Effector memory CD4-positive, alpha-beta T cell (primary cell): ENCODE measurements at regions not wholly inside any gene's neighbourhood (a gene's known extent, or its start where the extent isn't known, plus 50 kb on each side); places are given as distances from the start of the nearest gene placed in this dataset.

ENCODE experiments used
- DNase-seq, 3 donors: peaks; one replicate each; pipeline ENCODE4 v3.0.0-alpha.2; 2020
- H3K27ac ChIP-seq: 2 replicates; pipeline ENCODE4 v1.7.0; 2013; ENCODE audit warnings: mild to moderate bottlenecking, low read length, moderate library complexity; ENCODE audit not compliant: insufficient read depth, poor library complexity, severe bottlenecking
- H3K27me3 ChIP-seq: replicated peaks from 2 replicates; pipeline ENCODE4 v1.7.0; 2013; ENCODE audit warnings: mild to moderate bottlenecking, low read length; ENCODE audit not compliant: insufficient read depth, control insufficient read depth, poor library complexity, severe bottlenecking
- H3K36me3 ChIP-seq: 2 replicates; pipeline ENCODE4 v1.7.0; 2013; ENCODE audit warnings: mild to moderate bottlenecking, low read length, moderate library complexity; ENCODE audit not compliant: control insufficient read depth, insufficient read depth
- H3K4me1 ChIP-seq: 2 replicates; pipeline ENCODE4 v1.7.0; 2013; ENCODE audit warnings: low read length, mild to moderate bottlenecking; ENCODE audit not compliant: control insufficient read depth, insufficient read depth, poor library complexity, severe bottlenecking
- H3K4me3 ChIP-seq: 2 replicates; pipeline ENCODE4 v1.7.0; 2013; ENCODE audit warnings: low read length, low read depth, mild to moderate bottlenecking; ENCODE audit not compliant: insufficient read depth, poor library complexity, severe bottlenecking
- H3K9me3 ChIP-seq: 2 replicates; pipeline ENCODE4 v1.7.0; 2013; ENCODE audit warnings: mild to moderate bottlenecking, low read length, moderate library complexity; ENCODE audit not compliant: control insufficient read depth

- no peaks in the 10 kb centered on the region for H3K9me3 ChIP-seq
- H3K36me3 ChIP-seq: no peaks in the 10 kb centered on the region
- H3K4me3 ChIP-seq: no peak overlapping the region
- H3K4me1 ChIP-seq: no peaks in the 10 kb centered on the region
- H3K27ac ChIP-seq: no peak overlapping the region
- DNase-seq: no peak
- no peaks in the 10 kb centered on the region for H3K27me3 ChIP-seq
Measured at GRCh38 chr3:193882091-193882490, 253.9 kb upstream of the HES1 start.

- no peak for DNase-seq
- Histone ChIP-seq H3K4me3 (no peak overlapping the region), H3K4me1 (no peaks in the 10 kb centered on the region), H3K27me3 (no peaks in the 10 kb centered on the region), H3K27ac (no peak overlapping the region), H3K9me3 (no peaks in the 10 kb centered on the region), H3K36me3 (no peaks in the 10 kb centered on the region)
Measured at GRCh38 chr3:193883551-193883950, 252.4 kb upstream of the HES1 start.

- no peak overlapping the region for H3K27ac ChIP-seq
- DNase-seq: no peak
- H3K4me1 ChIP-seq: no peaks in the 10 kb centered on the region
- H3K9me3 ChIP-seq: no peaks in the 10 kb centered on the region
- H3K36me3 ChIP-seq: no peaks in the 10 kb centered on the region
- no peaks in the 10 kb centered on the region for H3K27me3 ChIP-seq
- no peak overlapping the region for H3K4me3 ChIP-seq
Measured at GRCh38 chr3:193884027-193884426, 251.9 kb upstream of the HES1 start.

- H3K27me3 ChIP-seq: no peaks in the 10 kb centered on the region
Measured at GRCh38 chr3:193884652-193885051, 251.3 kb upstream of the HES1 start.

GRCh38 chr3:193885832-193886231 is 250.1 kb upstream of the HES1 start:
- Histone ChIP-seq H3K27ac (no peak overlapping the region), H3K9me3 (no peaks in the 10 kb centered on the region), H3K36me3 (no peaks in the 10 kb centered on the region), H3K4me3 (no peak overlapping the region), H3K4me1 (no peaks in the 10 kb centered on the region), H3K27me3 (no peaks in the 10 kb centered on the region)
- DNase-seq: no peak

More at GRCh38 chr3:193884652-193885051, 251.3 kb upstream of the HES1 start:
- no peak overlapping the region for H3K4me3 ChIP-seq
- no peak overlapping the region for H3K27ac ChIP-seq
- H3K9me3 ChIP-seq: no peaks in the 10 kb centered on the region
- H3K36me3 ChIP-seq: no peaks in the 10 kb centered on the region
- DNase-seq: no peak
- H3K4me1 ChIP-seq: no peaks in the 10 kb centered on the region

- Histone ChIP-seq H3K27me3 (no peaks in the 10 kb centered on the region), H3K9me3 (no peaks in the 10 kb centered on the region), H3K4me1 (no peaks in the 10 kb centered on the region), H3K4me3 (no peak overlapping the region), H3K27ac (no peak overlapping the region), H3K36me3 (no peaks in the 10 kb centered on the region)
- no peak for DNase-seq
Measured at GRCh38 chr3:193890016-193890897, 245.7 kb upstream of the HES1 start.

- Histone ChIP-seq H3K9me3 (no peaks in the 10 kb centered on the region), H3K36me3 (no peaks in the 10 kb centered on the region), H3K4me3 (no peak overlapping the region), H3K4me1 (no peaks in the 10 kb centered on the region), H3K27me3 (no peaks in the 10 kb centered on the region), H3K27ac (no peak overlapping the region)
- DNase-seq: no peak
Measured at GRCh38 chr3:193894121-193894863, 241.7 kb upstream of the HES1 start.

- Histone ChIP-seq H3K4me1 (no peaks in the 10 kb centered on the region), H3K4me3 (no peak overlapping the region), H3K27me3 (no peaks in the 10 kb centered on the region), H3K36me3 (no peaks in the 10 kb centered on the region), H3K27ac (no peak overlapping the region), H3K9me3 (no peaks in the 10 kb centered on the region)
- DNase-seq: no peak
Measured at GRCh38 chr3:193895409-193895808, 240.5 kb upstream of the HES1 start.

- no peaks in the 10 kb centered on the region for H3K27me3 ChIP-seq
- DNase-seq: no peak
- no peak overlapping the region for H3K27ac ChIP-seq
- no peak overlapping the region for H3K4me3 ChIP-seq
- H3K4me1 ChIP-seq: no peaks in the 10 kb centered on the region
- H3K9me3 ChIP-seq: no peaks in the 10 kb centered on the region
- H3K36me3 ChIP-seq: no peaks in the 10 kb centered on the region
Measured at GRCh38 chr3:193896419-193896818, 239.5 kb upstream of the HES1 start.

GRCh38 chr3:193897288-193897687 is 238.7 kb upstream of the HES1 start:
- H3K36me3 ChIP-seq: no peaks in the 10 kb centered on the region
- no peak for DNase-seq
- H3K9me3 ChIP-seq: no peaks in the 10 kb centered on the region
- H3K4me1 ChIP-seq: no peaks in the 10 kb centered on the region
- H3K4me3 ChIP-seq: no peak overlapping the region
- no peaks in the 10 kb centered on the region for H3K27me3 ChIP-seq
- no peak overlapping the region for H3K27ac ChIP-seq
